Osteoblast (primary cell): ENCODE measurements at regions not wholly inside any gene's neighbourhood (a gene's known extent, or its start where the extent isn't known, plus 50 kb on each side); places are given as distances from the start of the nearest gene placed in this dataset.

ENCODE experiments used
- DNase-seq: peaks from one replicate; pipeline ENCODE4 v3.0.0; 2011; ENCODE audit warnings: low spot score, mixed read lengths; ENCODE audit not compliant: insufficient read length; ENCODE audit errors: missing footprints
- H2AFZ ChIP-seq: 2 replicates; pipeline ENCODE4 v1.6.0; 2011; ENCODE audit warnings: mild to moderate bottlenecking, low read length
- H3K27ac ChIP-seq: 2 replicates; pipeline ENCODE4 v1.5.1; 2011; ENCODE audit warnings: mild to moderate bottlenecking, low read depth, low read length, moderate library complexity
- H3K27me3 ChIP-seq: 2 replicates; pipeline ENCODE4 v1.6.0; 2012; ENCODE audit warnings: mild to moderate bottlenecking, control low read depth, inconsistent platforms, low read length, moderate library complexity; ENCODE audit not compliant: insufficient read depth
- H3K36me3 ChIP-seq: 2 replicates; pipeline ENCODE4 v1.5.1; 2011; ENCODE audit warnings: mild to moderate bottlenecking, low read length, control low read depth, moderate library complexity; ENCODE audit not compliant: insufficient read depth
- H3K4me1 ChIP-seq: 2 replicates; pipeline ENCODE4 v1.5.1; 2011; ENCODE audit warnings: mild to moderate bottlenecking, low read length, control low read depth, moderate library complexity; ENCODE audit not compliant: insufficient read depth
- H3K4me2 ChIP-seq: 2 replicates; pipeline ENCODE4 v1.6.0; 2011; ENCODE audit warnings: mild to moderate bottlenecking, low read length; ENCODE audit not compliant: insufficient read depth
- H3K4me3 ChIP-seq: fragments of 200-600 bp; sonication (generic); 3 replicates; pipeline ENCODE4 v1.5.1; 2012; ENCODE audit warnings: mild to moderate bottlenecking, low read length, inconsistent platforms; ENCODE audit not compliant: insufficient read depth
- H3K79me2 ChIP-seq: 2 replicates; pipeline ENCODE4 v1.6.0; 2012; ENCODE audit warnings: mild to moderate bottlenecking, low read length, control low read depth, inconsistent platforms; ENCODE audit not compliant: insufficient read depth
- H3K9me3 ChIP-seq: 2 replicates; pipeline ENCODE4 v1.5.1; 2011; ENCODE audit warnings: low read depth, low read length, control low read depth
- H4K20me1 ChIP-seq: 2 replicates; pipeline ENCODE4 v1.6.0; 2012; ENCODE audit warnings: mild to moderate bottlenecking, low read length, control low read depth; ENCODE audit not compliant: insufficient read depth
- CTCF ChIP-seq: IDR thresholded peaks from 2 replicates; pipeline ENCODE4 v1.5.1; 2011; ENCODE audit warnings: mild to moderate bottlenecking, low read depth, low read length, moderate library complexity; ENCODE audit errors: extremely low read depth

DNA sequence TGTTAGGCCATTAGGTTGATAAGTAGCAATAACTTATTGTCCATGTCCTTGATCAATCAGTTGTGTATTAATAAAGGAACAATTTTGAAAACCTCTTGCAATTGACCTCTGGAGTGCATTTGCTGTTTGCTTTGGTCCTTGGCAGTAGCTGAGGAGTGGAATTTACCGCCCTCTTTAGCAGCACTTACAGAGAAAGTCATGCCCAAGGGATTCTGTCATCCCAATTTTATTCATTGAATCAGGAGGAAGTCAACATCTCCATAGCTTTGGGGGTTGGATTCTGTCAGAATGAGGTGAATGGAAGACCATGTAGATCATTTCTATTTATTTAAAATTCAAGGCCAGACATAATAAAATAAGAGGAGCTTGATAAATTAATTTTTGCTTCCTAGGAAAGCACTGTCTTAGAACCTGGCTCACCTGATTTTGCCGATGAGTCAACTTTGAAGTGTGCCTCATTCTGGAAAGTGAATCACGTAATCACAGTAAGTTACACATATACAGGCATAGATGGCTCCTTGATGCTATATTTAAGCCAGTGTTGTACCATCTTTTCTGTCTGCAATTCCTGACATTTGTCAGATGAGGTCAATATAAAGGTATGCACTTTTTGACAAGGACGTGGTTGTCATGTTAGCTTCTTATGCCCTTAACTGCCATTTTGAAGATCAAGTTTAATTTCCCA is 128.7 kb upstream of the MLIP start:
- no peaks in the 10 kb centered on the region for H4K20me1 ChIP-seq
- H3K4me2 ChIP-seq: no peak overlapping the region
- H3K27ac ChIP-seq: peak overlapping the region; percentile 84
- H2AFZ ChIP-seq: no peak overlapping the region
- H3K36me3 ChIP-seq: no peaks in the 10 kb centered on the region
- peaks cover 42% of the 10 kb centered on the region for H3K4me1 ChIP-seq
- DNase-seq: no peak
- no peaks in the 10 kb centered on the region for H3K27me3 ChIP-seq
- no peaks in the 10 kb centered on the region for H3K79me2 ChIP-seq
- no peak for TF ChIP-seq CTCF
- no peaks in the 10 kb centered on the region for H3K9me3 ChIP-seq
- H3K4me3 ChIP-seq: no peak overlapping the region

- H3K4me3 ChIP-seq: no peak overlapping the region
- no peaks in the 10 kb centered on the region for H3K79me2 ChIP-seq
- peak overlapping the region; percentile 84 for H3K27ac ChIP-seq
- H3K27me3 ChIP-seq: no peaks in the 10 kb centered on the region
- no peaks in the 10 kb centered on the region for H3K9me3 ChIP-seq
- H3K36me3 ChIP-seq: no peaks in the 10 kb centered on the region
- DNase-seq: no peak
- H4K20me1 ChIP-seq: no peaks in the 10 kb centered on the region
- no peak overlapping the region for H3K4me2 ChIP-seq
- TF ChIP-seq CTCF: no peak
- peak overlapping the region; percentile 47 for H2AFZ ChIP-seq
- H3K4me1 ChIP-seq: peaks cover 42% of the 10 kb centered on the region
Observed at GRCh38 chr6:53983301-53983700, 127.9 kb upstream of the MLIP start.

DNA sequence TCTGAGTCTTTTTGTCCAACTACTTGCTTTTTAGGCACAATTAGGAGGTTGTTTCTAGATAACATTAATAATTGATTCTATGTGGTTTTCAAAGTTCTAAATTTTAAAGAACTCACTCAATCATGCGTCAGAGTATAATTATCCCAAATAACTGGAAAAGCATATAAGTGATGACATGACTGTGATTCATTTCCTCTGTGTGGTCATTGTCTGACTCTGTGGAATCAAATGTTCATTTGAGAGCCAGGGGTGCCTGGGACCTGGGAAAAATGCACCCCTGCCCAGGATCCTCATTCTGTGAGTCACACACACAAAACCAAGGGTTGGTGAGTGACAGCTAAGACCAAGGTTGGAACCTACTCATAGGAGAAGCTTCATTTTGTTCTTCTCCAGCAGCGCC is 127.1 kb upstream of the MLIP start:
- peak overlapping the region; percentile 38 for H3K4me3 ChIP-seq
- no peak for TF ChIP-seq CTCF

GRCh38 chr6:53984581-53984980 is 126.7 kb upstream of the MLIP start:
- Histone ChIP-seq H4K20me1 (no peaks in the 10 kb centered on the region), H3K9me3 (no peaks in the 10 kb centered on the region), H2AFZ (peak overlapping the region; percentile 2), H3K4me1 (peaks cover 42% of the 10 kb centered on the region), H3K27ac (peak overlapping the region; percentile 84), H3K79me2 (no peaks in the 10 kb centered on the region), H3K4me3 (peak overlapping the region; percentile 38), H3K36me3 (no peaks in the 10 kb centered on the region), H3K4me2 (peak overlapping the region; percentile 70), H3K27me3 (no peaks in the 10 kb centered on the region)
- no peak for DNase-seq
- no peak for TF ChIP-seq CTCF

More for the DNA sequence above, 127.1 kb upstream of the MLIP start:
- peak overlapping the region; percentile 84 for H3K27ac ChIP-seq
- no peaks in the 10 kb centered on the region for H3K27me3 ChIP-seq
- no peaks in the 10 kb centered on the region for H3K36me3 ChIP-seq
- peak; percentile 76 for DNase-seq
- no peaks in the 10 kb centered on the region for H4K20me1 ChIP-seq
- peaks cover 42% of the 10 kb centered on the region for H3K4me1 ChIP-seq
- peak overlapping the region; percentile 70 for H3K4me2 ChIP-seq
- H2AFZ ChIP-seq: peak overlapping the region; percentile 2
- no peaks in the 10 kb centered on the region for H3K9me3 ChIP-seq
- no peaks in the 10 kb centered on the region for H3K79me2 ChIP-seq
